ENCODE measurements at regions not wholly inside any gene's neighbourhood (a gene's known extent, or its start where the extent isn't known, plus 50 kb on each side); places are given as distances from the start of the nearest gene placed in this dataset.
"Not testable (repeated sequence)": the region's sequence is repeated elsewhere in the genome, so short reads cannot be mapped to it uniquely, and the experiment has no call there.

- Mint-ChIP-seq H3K4me1 (no peaks in the 10 kb centered on the region), H3K27me3 (no peaks in the 10 kb centered on the region), H3K4me3 (no peak overlapping the region), H3K9me3 (ENCODE audit: low read depth) (no peaks in the 10 kb centered on the region), H3K36me3 (no peaks in the 10 kb centered on the region), H3K27ac (no peak overlapping the region)
- CTCF ChIA-PET = no interaction called here
- DNase-seq = no peak
- no peak for ATAC-seq
These were observed 384.6 kb upstream of the CD180 start for GRCh38 chr5:67581203-67581602.

- no peak overlapping the region for H3K4me3 Mint-ChIP-seq
- H3K27me3 Mint-ChIP-seq = peaks cover 4% of the 10 kb centered on the region
- CTCF ChIA-PET = no interaction called here
- DNase-seq = no peak
- no peaks in the 10 kb centered on the region for H3K36me3 Mint-ChIP-seq
- peaks cover 3% of the 10 kb centered on the region for H3K9me3 Mint-ChIP-seq (ENCODE audit: low read depth)
- H3K4me1 Mint-ChIP-seq = no peaks in the 10 kb centered on the region
- no peak for ATAC-seq
- no peak overlapping the region for H3K27ac Mint-ChIP-seq
These were observed 381.4 kb upstream of the CD180 start for GRCh38 chr5:67578011-67578410.

GRCh38 chr5:67577424-67577823 lies 380.8 kb upstream of the CD180 start:
- no peak for DNase-seq

GRCh38 chr5:67576112-67576511 lies 379.5 kb upstream of the CD180 start:
- DNase-seq = no peak
- H3K4me1 Mint-ChIP-seq = no peaks in the 10 kb centered on the region
- CTCF ChIA-PET = no interaction called here
- no peak overlapping the region for H3K27ac Mint-ChIP-seq
- peaks cover 3% of the 10 kb centered on the region for H3K9me3 Mint-ChIP-seq (ENCODE audit: low read depth)
- no peak for ATAC-seq
- no peak overlapping the region for H3K4me3 Mint-ChIP-seq
- H3K27me3 Mint-ChIP-seq = peaks cover 4% of the 10 kb centered on the region
- H3K36me3 Mint-ChIP-seq = no peaks in the 10 kb centered on the region

More at GRCh38 chr5:67577424-67577823, 380.8 kb upstream of the CD180 start:
- no peak overlapping the region for H3K27ac Mint-ChIP-seq
- H3K4me3 Mint-ChIP-seq = no peak overlapping the region
- no peak for ATAC-seq
- H3K4me1 Mint-ChIP-seq = no peaks in the 10 kb centered on the region
- peaks cover 3% of the 10 kb centered on the region for H3K9me3 Mint-ChIP-seq (ENCODE audit: low read depth)
- peaks cover 4% of the 10 kb centered on the region for H3K27me3 Mint-ChIP-seq
- no peaks in the 10 kb centered on the region for H3K36me3 Mint-ChIP-seq
- CTCF ChIA-PET = no interaction called here

GRCh38 chr5:67575087-67575486 lies 378.5 kb upstream of the CD180 start:
- no peaks in the 10 kb centered on the region for H3K4me1 Mint-ChIP-seq
- ATAC-seq = no peak
- no peaks in the 10 kb centered on the region for H3K36me3 Mint-ChIP-seq
- H3K4me3 Mint-ChIP-seq = no peak overlapping the region
- peaks cover 3% of the 10 kb centered on the region for H3K9me3 Mint-ChIP-seq (ENCODE audit: low read depth)
- DNase-seq = no peak
- CTCF ChIA-PET = no interaction called here
- H3K27ac Mint-ChIP-seq = no peak overlapping the region
- H3K27me3 Mint-ChIP-seq = peaks cover 6% of the 10 kb centered on the region

GRCh38 chr5:67561151-67561932 lies 364.7 kb upstream of the CD180 start:
- no peak for DNase-seq
- no peak for ATAC-seq
- Mint-ChIP-seq H3K4me3 (no peak overlapping the region), H3K36me3 (no peaks in the 10 kb centered on the region), H3K27ac (no peak overlapping the region), H3K4me1 (no peaks in the 10 kb centered on the region), H3K27me3 (peaks cover 2% of the 10 kb centered on the region), H3K9me3 (ENCODE audit: low read depth) (peaks cover 3% of the 10 kb centered on the region)
- CTCF ChIA-PET = no interaction called here

- no peaks in the 10 kb centered on the region for H3K36me3 Mint-ChIP-seq
- ATAC-seq = no peak
- H3K27me3 Mint-ChIP-seq = no peaks in the 10 kb centered on the region
- H3K27ac Mint-ChIP-seq = no peak overlapping the region
- CTCF ChIA-PET = no interaction called here
- H3K4me3 Mint-ChIP-seq = no peak overlapping the region
- H3K4me1 Mint-ChIP-seq = peaks cover 5% of the 10 kb centered on the region
- no peak for DNase-seq
- no peaks in the 10 kb centered on the region for H3K9me3 Mint-ChIP-seq (ENCODE audit: low read depth)
These were observed 356.2 kb upstream of the CD180 start for GRCh38 chr5:67552773-67553172.

- DNase-seq = no peak
- no peak for ATAC-seq
- no peak overlapping the region for H3K4me3 Mint-ChIP-seq
- peaks cover 1% of the 10 kb centered on the region for H3K36me3 Mint-ChIP-seq
- peaks cover 8% of the 10 kb centered on the region for H3K4me1 Mint-ChIP-seq
- no peak overlapping the region for H3K27ac Mint-ChIP-seq
- CTCF ChIA-PET = no interaction called here
- no peaks in the 10 kb centered on the region for H3K27me3 Mint-ChIP-seq
- no peaks in the 10 kb centered on the region for H3K9me3 Mint-ChIP-seq (ENCODE audit: low read depth)
These were observed 353.3 kb upstream of the CD180 start for GRCh38 chr5:67549947-67550346.

GRCh38 chr5:67549296-67549618 lies 352.7 kb upstream of the CD180 start:
- H3K36me3 Mint-ChIP-seq = peaks cover 1% of the 10 kb centered on the region
- H3K9me3 Mint-ChIP-seq (ENCODE audit: low read depth) = no peaks in the 10 kb centered on the region
- DNase-seq = no peak
- H3K4me3 Mint-ChIP-seq = no peak overlapping the region
- CTCF ChIA-PET = no interaction called here
- peaks cover 8% of the 10 kb centered on the region for H3K4me1 Mint-ChIP-seq
- no peak for ATAC-seq
- H3K27me3 Mint-ChIP-seq = no peaks in the 10 kb centered on the region
- no peak overlapping the region for H3K27ac Mint-ChIP-seq

GRCh38 chr5:67548520-67549295 lies 352.1 kb upstream of the CD180 start:
- peaks cover 1% of the 10 kb centered on the region for H3K36me3 Mint-ChIP-seq

GRCh38 chr5:67547682-67548081 lies 351.1 kb upstream of the CD180 start:
- Mint-ChIP-seq H3K27me3 (no peaks in the 10 kb centered on the region), H3K27ac (no peak overlapping the region), H3K36me3 (peaks cover 1% of the 10 kb centered on the region), H3K4me1 (peaks cover 8% of the 10 kb centered on the region), H3K4me3 (no peak overlapping the region), H3K9me3 (ENCODE audit: low read depth) (no peaks in the 10 kb centered on the region)
- ATAC-seq (no peak), DNase-seq (no peak)
- CTCF ChIA-PET = no interaction called here

More at GRCh38 chr5:67548520-67549295, 352.1 kb upstream of the CD180 start:
- ATAC-seq (no peak), DNase-seq (no peak)
- Mint-ChIP-seq H3K9me3 (ENCODE audit: low read depth) (no peaks in the 10 kb centered on the region), H3K4me1 (peaks cover 8% of the 10 kb centered on the region), H3K27me3 (no peaks in the 10 kb centered on the region), H3K27ac (no peak overlapping the region), H3K4me3 (peak overlapping the region; percentile 36)
- CTCF ChIA-PET = no interaction called here

- DNase-seq; H3K27ac Mint-ChIP-seq; H3K4me3 Mint-ChIP-seq; H3K27me3 Mint-ChIP-seq; H3K4me1 Mint-ChIP-seq; H3K36me3 Mint-ChIP-seq; H3K9me3 Mint-ChIP-seq (ENCODE audit: low read depth); ATAC-seq; CTCF ChIA-PET: not testable (repeated sequence)
These were observed 348.3 kb upstream of the CD180 start for GRCh38 chr5:67544942-67545341.

GRCh38 chr5:67543720-67544270 lies 347.2 kb upstream of the CD180 start:
- Mint-ChIP-seq H3K4me1 (peaks cover 8% of the 10 kb centered on the region), H3K27ac (no peak overlapping the region), H3K4me3 (no peak overlapping the region), H3K36me3 (peaks cover 1% of the 10 kb centered on the region), H3K9me3 (ENCODE audit: low read depth) (no peaks in the 10 kb centered on the region), H3K27me3 (no peaks in the 10 kb centered on the region)
- no peak for DNase-seq
- no peak for ATAC-seq
- CTCF ChIA-PET = no interaction called here

- Mint-ChIP-seq H3K4me1 (peaks cover 1% of the 10 kb centered on the region), H3K4me3 (no peak overlapping the region), H3K9me3 (ENCODE audit: low read depth) (no peaks in the 10 kb centered on the region), H3K27ac (no peak overlapping the region), H3K36me3 (peaks cover under 1% of the 10 kb centered on the region), H3K27me3 (no peaks in the 10 kb centered on the region)
- CTCF ChIA-PET = no interaction called here
- ATAC-seq (no peak), DNase-seq (no peak)
These were observed 345.9 kb upstream of the CD180 start for GRCh38 chr5:67542479-67542878.

Measured in activated CD8-positive, alpha-beta memory T cell treated with anti-CD3 and anti-CD28 coated beads, Interleukin-2, amount 10 ng/mL, durations not matched to agents 7 days and 5 days (primary cell).